ACHN (cell line): ENCODE measurements at regions not wholly inside any gene's neighbourhood (a gene's known extent, or its start where the extent isn't known, plus 50 kb on each side); places are given as distances from the start of the nearest gene placed in this dataset.
"Not testable (repeated sequence)": the region's sequence is repeated elsewhere in the genome, so short reads cannot be mapped to it uniquely, and the experiment has no call there.

Source experiments
- DNase-seq: peaks from one replicate; pipeline ENCODE4 v3.0.0-alpha.2; 2015
- in situ Hi-C: cut with HindIII; loops from 2 replicates; pipeline ENCODE4 v1.10.0; 2017; ENCODE audit warnings: low sequenced_read_pairs, low pct_ligation_motif_present, low pct_unique_long_range_greater_than_20kb

- DNase-seq, in situ Hi-C loops: not testable (repeated sequence)
These were observed 186.2 kb upstream of the CHL1 start for GRCh38 chr3:10109-10996.

GRCh38 chr3:11734-12133 lies 184.8 kb upstream of the CHL1 start:
- no peak for DNase-seq

GRCh38 chr3:14652-15051 lies 181.9 kb upstream of the CHL1 start:
- no peak for DNase-seq
- in situ Hi-C loops: no loop called here

More at GRCh38 chr3:11734-12133, 184.8 kb upstream of the CHL1 start:
- in situ Hi-C loops: no loop called here

GRCh38 chr3:16366-16765 lies 180.2 kb upstream of the CHL1 start:
- no peak for DNase-seq
- in situ Hi-C loops: no loop called here

GRCh38 chr3:20421-20820 lies 176.1 kb upstream of the CHL1 start:
- in situ Hi-C loops: no loop called here
- no peak for DNase-seq

GRCh38 chr3:24006-24405 lies 172.6 kb upstream of the CHL1 start:
- in situ Hi-C loops: no loop called here
- DNase-seq: no peak

- in situ Hi-C loops: no loop called here
- no peak for DNase-seq
These were observed 171.5 kb upstream of the CHL1 start for GRCh38 chr3:25056-25455.

GRCh38 chr3:35985-36384 lies 160.6 kb upstream of the CHL1 start:
- in situ Hi-C loops, DNase-seq: not testable (repeated sequence)

- peak; percentile 31 for DNase-seq
- in situ Hi-C loops: not testable (repeated sequence)
These were observed 153.5 kb upstream of the CHL1 start for GRCh38 chr3:42871-43744.

- in situ Hi-C loops: no loop called here
- DNase-seq: no peak
These were observed 152.4 kb upstream of the CHL1 start for GRCh38 chr3:44028-44676.

- DNase-seq, in situ Hi-C loops: not testable (repeated sequence)
These were observed 151.6 kb upstream of the CHL1 start for GRCh38 chr3:44941-45340.

GRCh38 chr3:46576-46975 lies 150.0 kb upstream of the CHL1 start:
- in situ Hi-C loops: no loop called here
- no peak for DNase-seq

- in situ Hi-C loops, DNase-seq: not testable (repeated sequence)
These were observed 143.1 kb upstream of the CHL1 start for GRCh38 chr3:53441-53840.

GRCh38 chr3:54240-54639 lies 142.3 kb upstream of the CHL1 start:
- in situ Hi-C loops: no loop called here
- DNase-seq: no peak

- no peak for DNase-seq
- in situ Hi-C loops: no loop called here
These were observed 139.9 kb upstream of the CHL1 start for GRCh38 chr3:56672-57071.

- in situ Hi-C loops: no loop called here
- DNase-seq: no peak
These were observed 136.7 kb upstream of the CHL1 start for GRCh38 chr3:59854-60253.

GRCh38 chr3:63095-63765 lies 133.3 kb upstream of the CHL1 start:
- in situ Hi-C loops: no loop called here

GRCh38 chr3:69690-70089 lies 126.9 kb upstream of the CHL1 start:
- in situ Hi-C loops: no loop called here
- no peak for DNase-seq

More at GRCh38 chr3:63095-63765, 133.3 kb upstream of the CHL1 start:
- no peak for DNase-seq
